Activated naive CD4-positive, alpha-beta T cell treated with anti-CD3 and anti-CD28 coated beads, Interleukin-2, amount 50 U/mL, for 72 hours (primary cell): ENCODE measurements at regions not wholly inside any gene's neighbourhood (a gene's known extent, or its start where the extent isn't known, plus 50 kb on each side); places are given as distances from the start of the nearest gene placed in this dataset.

ENCODE experiments used
- ATAC-seq, 2 donors: fragments of 150-1000 bp; cut with Tn5 transposase; 2 replicates each; pipeline ENCODE4 v1.10.0; 2021; ENCODE audit warnings: mild to moderate bottlenecking in 2 of 2, moderate library complexity in 2 of 2
- DNase-seq, 2 donors: peaks; one replicate each; pipeline ENCODE4 v3.0.0; 2021 to 2022; ENCODE audit warnings: low spot score in 2 of 2
- H3K27ac Mint-ChIP-seq, 2 donors: one replicate each; pipeline ENCODE4 v1.8.0; 2022; ENCODE audit warnings: mild to moderate bottlenecking in 2 of 2, mixed read lengths in 2 of 2
- H3K36me3 Mint-ChIP-seq, 2 donors: one replicate each; pipeline ENCODE4 v1.8.0; 2022; ENCODE audit warnings: mixed read lengths in 2 of 2
- H3K9me3 Mint-ChIP-seq, 2 donors: one replicate each; pipeline ENCODE4 v1.8.0; 2022; ENCODE audit warnings: mixed read lengths in 2 of 2

- Mint-ChIP-seq H3K27ac (no peak overlapping the region), H3K36me3 (no peaks in the 10 kb centered on the region), H3K9me3 (no peaks in the 10 kb centered on the region)
- no peak for DNase-seq
- ATAC-seq = no peak
Measured at GRCh38 chr4:177728361-177729152, 286.3 kb upstream of the AGA start.

GRCh38 chr4:177729681-177730080 is 287.4 kb upstream of the AGA start:
- no peaks in the 10 kb centered on the region for H3K36me3 Mint-ChIP-seq
- ATAC-seq (no peak), DNase-seq (no peak)
- H3K27ac Mint-ChIP-seq = no peak overlapping the region
- H3K9me3 Mint-ChIP-seq = no peaks in the 10 kb centered on the region

DNA sequence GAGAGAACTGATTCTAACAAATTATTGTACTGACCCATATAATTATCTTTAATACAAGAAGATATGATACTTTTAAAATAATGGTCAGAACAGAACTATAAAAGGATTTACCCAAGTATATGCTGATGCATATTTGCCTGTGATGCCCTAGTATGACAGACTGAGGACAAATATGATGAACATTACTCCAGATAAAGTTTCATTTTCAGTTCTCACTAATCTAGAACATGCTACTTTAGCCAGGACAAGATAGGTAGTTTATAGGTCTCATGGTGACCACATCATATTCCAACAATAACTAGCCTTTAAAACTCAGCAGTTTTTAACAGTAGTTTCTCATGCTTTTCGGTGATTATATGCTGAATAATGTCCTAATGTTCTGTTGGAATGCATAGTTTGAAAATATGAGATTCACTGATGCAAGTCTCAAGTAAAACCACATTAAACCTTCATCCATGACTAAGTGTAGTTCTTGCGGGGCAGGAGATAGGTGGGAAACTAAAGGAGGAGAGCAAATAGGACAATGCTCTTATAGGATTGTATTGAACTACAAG is 295.2 kb upstream of the AGA start:
- Mint-ChIP-seq H3K36me3 (no peaks in the 10 kb centered on the region), H3K9me3 (no peaks in the 10 kb centered on the region), H3K27ac (no peak overlapping the region)
- ATAC-seq = no peak
- DNase-seq = no peak

- no peaks in the 10 kb centered on the region for H3K9me3 Mint-ChIP-seq
- no peaks in the 10 kb centered on the region for H3K36me3 Mint-ChIP-seq
- no peak overlapping the region for H3K27ac Mint-ChIP-seq
- DNase-seq (no peak), ATAC-seq (peak; percentile 22 to 90)
Measured at GRCh38 chr4:177740563-177740962, 298.3 kb upstream of the AGA start.

DNA sequence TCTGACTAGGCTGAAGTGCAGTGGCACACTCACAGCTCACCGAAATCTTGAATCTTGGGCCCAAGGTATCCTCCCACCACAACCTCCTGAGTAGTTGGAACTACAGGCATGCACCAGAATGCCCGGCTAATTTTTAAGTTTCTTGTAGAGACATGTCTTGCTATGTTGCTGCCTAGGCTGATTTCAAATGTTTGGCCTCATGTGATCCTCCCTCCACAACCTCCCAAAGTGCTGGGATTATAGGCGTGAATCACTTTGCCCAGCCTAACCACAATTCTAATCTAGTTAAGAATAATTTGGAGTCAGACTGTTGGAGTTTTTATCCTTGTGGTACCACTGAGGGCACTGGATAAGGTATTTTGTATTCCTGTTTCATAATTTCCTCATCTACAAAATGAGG is 317.5 kb upstream of the AGA start:
- no peak for DNase-seq

DNA sequence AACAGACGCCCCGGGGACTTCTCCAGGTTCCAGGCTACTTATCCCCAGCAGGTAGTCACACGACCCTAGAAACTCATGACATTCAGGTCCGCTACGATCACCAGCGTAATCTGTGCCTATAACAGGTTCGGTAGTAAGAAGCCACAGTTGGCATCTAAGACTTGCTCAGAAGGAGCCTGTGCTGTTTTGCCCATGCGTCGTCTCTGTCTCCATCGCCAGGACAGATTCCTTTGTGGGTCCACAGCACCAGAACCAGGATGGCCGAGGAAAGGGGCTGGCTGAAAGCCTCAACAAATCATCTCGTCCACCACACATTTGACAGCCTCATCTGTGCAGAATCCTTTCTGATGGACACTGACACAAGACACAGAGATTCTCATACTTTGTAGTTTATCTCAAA is 319.5 kb upstream of the AGA start:
- Mint-ChIP-seq H3K9me3 (no peaks in the 10 kb centered on the region), H3K36me3 (no peaks in the 10 kb centered on the region), H3K27ac (no peak overlapping the region)
- ATAC-seq = no peak
- no peak for DNase-seq

More for the DNA sequence above, 317.5 kb upstream of the AGA start:
- Mint-ChIP-seq H3K9me3 (no peaks in the 10 kb centered on the region), H3K36me3 (no peaks in the 10 kb centered on the region), H3K27ac (no peak overlapping the region)
- no peak for ATAC-seq

DNA sequence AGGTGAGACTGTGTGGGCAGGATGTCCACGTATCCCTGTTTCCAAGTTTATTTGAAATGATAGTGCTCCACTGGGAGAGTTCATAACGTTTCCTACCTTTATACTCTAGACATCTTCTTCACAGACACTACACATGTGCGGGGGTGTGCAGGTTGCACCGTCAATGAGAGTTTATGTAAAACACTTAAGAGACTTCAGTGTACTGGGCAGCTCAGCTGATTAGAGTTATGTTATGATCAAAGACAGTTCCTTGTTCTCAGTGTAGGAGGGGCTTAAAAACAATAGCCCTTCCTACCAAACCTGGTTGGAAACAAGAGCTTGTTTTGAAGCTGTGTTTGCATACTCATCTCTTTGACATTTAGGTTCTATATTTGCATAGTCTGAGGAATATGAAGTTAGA is 326.9 kb upstream of the AGA start:
- Mint-ChIP-seq H3K36me3 (no peaks in the 10 kb centered on the region), H3K27ac (no peak overlapping the region), H3K9me3 (no peaks in the 10 kb centered on the region)
- no peak for ATAC-seq
- no peak for DNase-seq

- H3K9me3 Mint-ChIP-seq = no peaks in the 10 kb centered on the region
- no peak for ATAC-seq
- no peaks in the 10 kb centered on the region for H3K36me3 Mint-ChIP-seq
- no peak for DNase-seq
- no peak overlapping the region for H3K27ac Mint-ChIP-seq
Measured at GRCh38 chr4:177770776-177771175, 328.5 kb upstream of the AGA start.

DNA sequence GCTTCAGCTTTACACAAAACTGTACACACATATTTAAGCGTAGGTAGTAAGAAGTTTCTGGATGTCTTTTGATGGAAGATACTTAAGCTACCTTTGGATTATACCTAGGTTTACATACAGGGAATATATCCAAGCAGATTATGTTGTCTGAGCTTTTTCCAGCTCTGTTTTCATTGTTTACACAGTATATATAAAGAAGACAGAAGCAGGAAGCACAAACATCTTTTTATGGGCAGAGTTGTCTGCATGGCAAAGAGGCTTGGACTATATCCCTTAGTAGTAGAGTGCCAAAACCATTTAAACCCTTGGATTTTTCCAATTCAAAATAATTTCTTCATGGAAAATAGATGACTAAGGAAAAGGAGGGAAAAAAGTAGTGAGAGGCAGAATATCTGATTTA is 329.4 kb upstream of the AGA start:
- no peak for ATAC-seq
- Mint-ChIP-seq H3K27ac (no peak overlapping the region), H3K36me3 (no peaks in the 10 kb centered on the region), H3K9me3 (no peaks in the 10 kb centered on the region)
- DNase-seq = no peak

GRCh38 chr4:177778623-177779022 is 336.4 kb upstream of the AGA start:
- ATAC-seq (no peak), DNase-seq (no peak)
- no peaks in the 10 kb centered on the region for H3K36me3 Mint-ChIP-seq
- no peaks in the 10 kb centered on the region for H3K9me3 Mint-ChIP-seq
- H3K27ac Mint-ChIP-seq = no peak overlapping the region

GRCh38 chr4:177785000-177785399 is 342.8 kb upstream of the AGA start:
- ATAC-seq (no peak), DNase-seq (no peak)
- Mint-ChIP-seq H3K9me3 (peaks cover 0 to 5% of the 10 kb centered on the region in 2 donors), H3K27ac (peak overlapping the region in 1 of 2 donors; percentile 13), H3K36me3 (no peaks in the 10 kb centered on the region)

GRCh38 chr4:177789610-177790009 is 347.4 kb upstream of the AGA start:
- no peak overlapping the region for H3K27ac Mint-ChIP-seq
- no peaks in the 10 kb centered on the region for H3K36me3 Mint-ChIP-seq
- DNase-seq (no peak), ATAC-seq (no peak)
- peaks cover 0 to 5% of the 10 kb centered on the region in 2 donors for H3K9me3 Mint-ChIP-seq

DNA sequence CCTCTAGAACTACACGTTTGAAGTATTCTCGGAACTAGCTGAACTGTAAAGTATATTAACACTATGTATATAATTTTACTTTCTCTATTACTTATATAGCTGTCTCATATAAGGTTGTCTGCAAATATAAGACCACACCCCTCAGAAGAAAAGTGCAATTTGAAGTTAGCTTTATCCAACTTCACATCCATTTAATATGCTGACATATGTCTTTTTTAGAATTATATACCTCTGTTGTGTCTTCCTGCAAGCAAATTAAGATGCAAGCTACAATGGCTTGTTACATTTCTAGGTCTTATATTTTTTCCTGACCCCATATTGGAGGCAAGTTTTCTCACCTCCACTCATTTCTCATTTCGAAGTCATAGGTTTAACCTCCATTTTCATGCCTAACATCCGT is 349.0 kb upstream of the AGA start:
- no peak for DNase-seq
- no peak overlapping the region for H3K27ac Mint-ChIP-seq
- H3K9me3 Mint-ChIP-seq = peaks cover 0 to 5% of the 10 kb centered on the region in 2 donors
- H3K36me3 Mint-ChIP-seq = no peaks in the 10 kb centered on the region
- no peak for ATAC-seq

- Mint-ChIP-seq H3K36me3 (no peaks in the 10 kb centered on the region), H3K27ac (no peak overlapping the region), H3K9me3 (no peaks in the 10 kb centered on the region)
- ATAC-seq (no peak), DNase-seq (no peak)
Measured at GRCh38 chr4:177796841-177797240, 354.6 kb upstream of the AGA start.

- ATAC-seq (no peak), DNase-seq (no peak)
- Mint-ChIP-seq H3K36me3 (no peaks in the 10 kb centered on the region), H3K9me3 (no peaks in the 10 kb centered on the region), H3K27ac (no peak overlapping the region)
Measured at GRCh38 chr4:177798161-177798560, 355.9 kb upstream of the AGA start.

DNA sequence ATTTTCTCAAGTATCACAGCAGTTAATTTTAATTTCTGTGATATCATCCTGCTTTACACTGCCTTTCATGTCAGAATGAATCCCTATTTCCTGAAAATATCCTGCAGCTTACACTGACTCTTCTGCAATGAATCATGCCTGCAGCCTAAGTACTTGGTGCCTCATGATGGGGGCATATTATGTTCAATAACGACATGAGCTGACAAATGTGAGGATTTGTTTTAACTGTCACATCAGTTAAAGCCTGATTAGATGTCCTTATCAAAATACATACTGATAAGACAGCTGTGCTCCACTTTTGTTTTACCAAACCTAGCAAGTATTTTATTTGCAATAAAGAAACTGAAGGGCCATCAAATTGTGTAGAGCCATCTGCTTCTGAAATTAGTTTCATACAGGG is 359.9 kb upstream of the AGA start:
- ATAC-seq (no peak), DNase-seq (no peak)
- Mint-ChIP-seq H3K9me3 (no peaks in the 10 kb centered on the region), H3K27ac (no peak overlapping the region), H3K36me3 (no peaks in the 10 kb centered on the region)

DNA sequence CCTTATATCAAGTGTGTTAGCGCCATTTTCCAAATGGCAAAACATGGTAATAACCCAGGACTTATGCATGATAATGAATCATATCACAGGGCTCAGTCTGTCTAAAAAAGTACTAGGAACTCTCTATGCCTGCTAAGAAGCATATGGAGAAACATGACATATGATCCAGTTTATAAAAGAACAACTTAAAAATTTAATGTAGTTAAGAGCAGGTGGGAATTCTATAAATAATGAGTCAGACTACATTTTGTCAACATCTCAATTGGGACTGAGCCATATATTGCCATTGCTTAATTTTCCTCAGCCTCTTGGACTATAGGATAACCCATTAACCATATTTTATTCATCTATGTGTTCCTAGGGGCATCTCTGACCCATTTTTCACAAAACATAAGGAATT is 360.4 kb upstream of the AGA start:
- Mint-ChIP-seq H3K9me3 (no peaks in the 10 kb centered on the region), H3K27ac (no peak overlapping the region), H3K36me3 (no peaks in the 10 kb centered on the region)
- ATAC-seq = no peak
- no peak for DNase-seq

- DNase-seq = no peak
- Mint-ChIP-seq H3K9me3 (no peaks in the 10 kb centered on the region), H3K27ac (no peak overlapping the region), H3K36me3 (no peaks in the 10 kb centered on the region)
- ATAC-seq = no peak
Measured at GRCh38 chr4:177803151-177803550, 360.9 kb upstream of the AGA start.
